Skeletal muscle tissue (tissue), 3 donors: ENCODE measurements at regions not wholly inside any gene's neighbourhood (a gene's known extent, or its start where the extent isn't known, plus 50 kb on each side); places are given as distances from the start of the nearest gene placed in this dataset.

Source experiments
- H3K27ac ChIP-seq: one replicate; pipeline ENCODE4 v1.7.0; 2013; ENCODE audit warnings: mild to moderate bottlenecking, low read depth, low read length, inconsistent platforms
- H3K27me3 ChIP-seq, 3 donors: one replicate each; pipeline ENCODE4 v1.7.0; 2013; ENCODE audit warnings: low read length in 3 of 3; ENCODE audit not compliant: control insufficient read depth in 3 of 3, insufficient read depth in 3 of 3
- H3K36me3 ChIP-seq, 3 donors: one replicate each; pipeline ENCODE4 v1.7.0; 2013; ENCODE audit warnings: low read length in 3 of 3; ENCODE audit not compliant: control insufficient read depth in 3 of 3, insufficient read depth in 3 of 3
- H3K4me1 ChIP-seq, 3 donors: one replicate each; pipeline ENCODE4 v1.7.0; 2013; ENCODE audit warnings: low read length in 3 of 3, mild to moderate bottlenecking in 3 of 3; ENCODE audit not compliant: control insufficient read depth in 3 of 3, insufficient read depth in 3 of 3
- H3K4me3 ChIP-seq, 3 donors: one replicate each; pipeline ENCODE4 v1.7.0; 2013; ENCODE audit warnings: low read length in 3 of 3
- H3K9ac ChIP-seq, 3 donors: one replicate each; pipeline ENCODE4 v1.7.0; 2013; ENCODE audit warnings: low read length in 3 of 3, mild to moderate bottlenecking in 3 of 3, moderate library complexity in 2 of 3, low read depth in 1 of 3
- H3K9me3 ChIP-seq, 3 donors: one replicate each; pipeline ENCODE4 v1.7.0; 2013; ENCODE audit warnings: low read length in 3 of 3; ENCODE audit not compliant: control insufficient read depth in 3 of 3
- donor health status: Osteomylitis.

GRCh38 chr4:82201303-82201702 lies 172.5 kb downstream of the HNRNPD start:
- H3K9ac ChIP-seq, result no peak overlapping the region
- no peaks in the 10 kb centered on the region for H3K9me3 ChIP-seq
- no peaks in the 10 kb centered on the region for H3K36me3 ChIP-seq
- no peak overlapping the region for H3K4me3 ChIP-seq
- no peaks in the 10 kb centered on the region for H3K4me1 ChIP-seq
- no peaks in the 10 kb centered on the region for H3K27me3 ChIP-seq
- no peak overlapping the region for H3K27ac ChIP-seq

GRCh38 chr4:82200046-82200445 lies 173.7 kb downstream of the HNRNPD start:
- no peaks in the 10 kb centered on the region for H3K4me1 ChIP-seq
- H3K9me3 ChIP-seq, result no peaks in the 10 kb centered on the region
- H3K27ac ChIP-seq, result no peak overlapping the region
- H3K9ac ChIP-seq, result no peak overlapping the region
- H3K27me3 ChIP-seq, result no peaks in the 10 kb centered on the region
- H3K4me3 ChIP-seq, result no peak overlapping the region
- no peaks in the 10 kb centered on the region for H3K36me3 ChIP-seq

GRCh38 chr4:82194329-82194728 lies 179.5 kb downstream of the HNRNPD start:
- no peak overlapping the region for H3K9ac ChIP-seq
- no peaks in the 10 kb centered on the region for H3K36me3 ChIP-seq
- H3K27ac ChIP-seq, result no peak overlapping the region
- no peaks in the 10 kb centered on the region for H3K27me3 ChIP-seq
- H3K4me1 ChIP-seq, result no peaks in the 10 kb centered on the region
- no peak overlapping the region for H3K4me3 ChIP-seq
- H3K9me3 ChIP-seq, result no peaks in the 10 kb centered on the region

GRCh38 chr4:82192017-82192673 lies 181.6 kb downstream of the HNRNPD start:
- H3K9ac ChIP-seq, result no peak overlapping the region
- no peaks in the 10 kb centered on the region for H3K4me1 ChIP-seq
- H3K4me3 ChIP-seq, result no peak overlapping the region
- H3K27ac ChIP-seq, result no peak overlapping the region
- H3K9me3 ChIP-seq, result no peaks in the 10 kb centered on the region
- H3K36me3 ChIP-seq, result no peaks in the 10 kb centered on the region
- H3K27me3 ChIP-seq, result no peaks in the 10 kb centered on the region

- Histone ChIP-seq H3K9ac (no peak overlapping the region), H3K4me3 (no peak overlapping the region), H3K4me1 (no peaks in the 10 kb centered on the region), H3K27ac (no peak overlapping the region), H3K27me3 (no peaks in the 10 kb centered on the region), H3K9me3 (no peaks in the 10 kb centered on the region), H3K36me3 (no peaks in the 10 kb centered on the region)
These were observed 192.0 kb downstream of the HNRNPD start for GRCh38 chr4:82181789-82182188.

GRCh38 chr4:82172186-82172585 lies 201.6 kb downstream of the HNRNPD start:
- Histone ChIP-seq H3K9me3 (no peaks in the 10 kb centered on the region), H3K4me1 (no peaks in the 10 kb centered on the region), H3K36me3 (no peaks in the 10 kb centered on the region), H3K27ac (no peak overlapping the region), H3K27me3 (no peaks in the 10 kb centered on the region), H3K9ac (no peak overlapping the region), H3K4me3 (no peak overlapping the region)

GRCh38 chr4:82171531-82172155 lies 202.1 kb downstream of the HNRNPD start:
- Histone ChIP-seq H3K27me3 (no peaks in the 10 kb centered on the region), H3K9me3 (no peaks in the 10 kb centered on the region), H3K36me3 (no peaks in the 10 kb centered on the region), H3K27ac (no peak overlapping the region), H3K4me3 (no peak overlapping the region), H3K9ac (no peak overlapping the region), H3K4me1 (no peaks in the 10 kb centered on the region)

GRCh38 chr4:82149750-82150149 lies 224.0 kb downstream of the HNRNPD start:
- no peak overlapping the region for H3K4me3 ChIP-seq
- H3K9me3 ChIP-seq, result peaks cover 0 to 2% (median 2%) of the 10 kb centered on the region in 3 donors
- no peaks in the 10 kb centered on the region for H3K4me1 ChIP-seq
- no peaks in the 10 kb centered on the region for H3K36me3 ChIP-seq
- H3K27me3 ChIP-seq, result no peaks in the 10 kb centered on the region
- H3K9ac ChIP-seq, result no peak overlapping the region
- no peak overlapping the region for H3K27ac ChIP-seq

- Histone ChIP-seq H3K9ac (no peak overlapping the region), H3K4me3 (no peak overlapping the region), H3K36me3 (no peaks in the 10 kb centered on the region), H3K9me3 (no peaks in the 10 kb centered on the region), H3K27ac (no peak overlapping the region), H3K27me3 (no peaks in the 10 kb centered on the region), H3K4me1 (no peaks in the 10 kb centered on the region)
These were observed 227.9 kb downstream of the HNRNPD start for GRCh38 chr4:82145850-82146249.

- Histone ChIP-seq H3K4me3 (no peak overlapping the region), H3K36me3 (no peaks in the 10 kb centered on the region), H3K27ac (no peak overlapping the region), H3K9me3 (no peaks in the 10 kb centered on the region), H3K9ac (no peak overlapping the region), H3K27me3 (no peaks in the 10 kb centered on the region), H3K4me1 (no peaks in the 10 kb centered on the region)
These were observed 233.4 kb downstream of the HNRNPD start for GRCh38 chr4:82140422-82140821.
